ENCODE measurements at regions not wholly inside any gene's neighbourhood (a gene's known extent, or its start where the extent isn't known, plus 50 kb on each side); places are given as distances from the start of the nearest gene placed in this dataset.

- TF ChIP-seq KDM1A (IDR thresholded peaks at IDR 0.05; ENCODE audit: borderline replicate concordance, low read length) (no peak), EZH2 (IDR thresholded peaks at IDR 0.05; ENCODE audit: low read depth, low read length, severe bottlenecking) (no peak), GABPA (IDR thresholded peaks at IDR 0.05; ENCODE audit: borderline replicate concordance, insufficient read depth, low read length) (no peak), JUND (IDR thresholded peaks at IDR 0.05; ENCODE audit: low read length) (no peak), RAD21 (IDR thresholded peaks at IDR 0.05 in 1 of 2, conservative IDR thresholded peaks at IDR 0.05 in 1 of 2; ENCODE audit: low read depth in 2 of 2, low read length in 2 of 2) (no peak), SIN3A (conservative IDR thresholded peaks at IDR 0.05 in 1 of 2, IDR thresholded peaks at IDR 0.05 in 1 of 2; ENCODE audit: low read depth in 1 of 2, low read length in 2 of 2) (no peak), YY1 (IDR thresholded peaks at IDR 0.05; ENCODE audit: low read depth, low read length) (no peak), BRCA1 (IDR thresholded peaks at IDR 0.05; ENCODE audit: low read depth, low read length) (no peak), TCF12 (IDR thresholded peaks at IDR 0.05; ENCODE audit: low read depth, low read length) (no peak), SP1 (IDR thresholded peaks at IDR 0.05; ENCODE audit: low read depth, low read length) (no peak), KDM4A (IDR thresholded peaks at IDR 0.05; ENCODE audit: low read depth, low read length, severe bottlenecking) (no peak), CHD1 (IDR thresholded peaks at IDR 0.05; ENCODE audit: low read depth, low read length) (no peak), HDAC2 (IDR thresholded peaks at IDR 0.05; ENCODE audit: borderline replicate concordance in 1 of 2, low read depth in 2 of 2, low read length in 2 of 2) (no peak), CBX8 (IDR thresholded peaks at IDR 0.05; ENCODE audit: borderline replicate concordance, low read depth, low read length) (no peak), GTF2F1 (IDR thresholded peaks at IDR 0.05; ENCODE audit: borderline replicate concordance, low read depth, low read length) (no peak)
Observed at GRCh38 chr9:80134487-80134886, 562.7 kb downstream of the TLE4 start (continued).
